Gastroesophageal sphincter (tissue), 4 donors: ENCODE measurements at regions not wholly inside any gene's neighbourhood (a gene's known extent, or its start where the extent isn't known, plus 50 kb on each side); places are given as distances from the start of the nearest gene placed in this dataset.
A peak's percentile ranks its signal among the peaks of the same experiment; 100 is the strongest.

Source experiments
- ATAC-seq: fragments of 150-250 bp; one replicate; pipeline ENCODE4 v1.9.1; 2016; ENCODE audit warnings: mild to moderate bottlenecking, moderate library complexity
- H3K27ac ChIP-seq, 4 donors: fragments of 200-600 bp; sonication (generic) in 3 of 4; 1 replicate in 3 of 4; 2 replicates in 1 of 4; pipeline ENCODE4 v1.5.1; 2016 to 2019
- H3K27me3 ChIP-seq: fragments of 200-600 bp; sonication (generic); one replicate; pipeline ENCODE4 v1.5.1; 2019
- H3K36me3 ChIP-seq, 2 donors: fragments of 200-600 bp; sonication (generic); one replicate each; pipeline ENCODE4 v1.5.1; 2019; ENCODE audit warnings: control low read depth in 1 of 2
- H3K4me1 ChIP-seq, 3 donors: fragments of 200-600 bp; sonication (generic); 1 replicate in 2 of 3; 2 replicates in 1 of 3; pipeline ENCODE4 v1.5.1; 2016 to 2019; ENCODE audit warnings: control low read depth in 2 of 3
- H3K4me3 ChIP-seq, 2 donors: fragments of 200-600 bp; sonication (generic); one replicate each; pipeline ENCODE4 v1.5.1; 2019; ENCODE audit warnings: mild to moderate bottlenecking in 1 of 2, moderate library complexity in 1 of 2
- H3K9me3 ChIP-seq, 3 donors: fragments of 200-600 bp; sonication (generic); one replicate each; pipeline ENCODE4 v1.5.1; 2017 to 2019; ENCODE audit warnings: control low read depth in 2 of 3
- EP300 ChIP-seq: sonication (generic); formaldehyde crosslinking; IDR thresholded peaks from one replicate; pipeline ENCODE4 v1.6.1; 2017; ENCODE audit warnings: antibody characterized with exemption, mild to moderate bottlenecking
- POLR2A ChIP-seq, 2 donors: fragments of 450-650 bp; IDR thresholded peaks; one replicate each; pipeline ENCODE4 v1.6.1; 2017; ENCODE audit warnings: antibody characterized with exemption in 2 of 2, mild to moderate bottlenecking in 2 of 2, moderate library complexity in 1 of 2
- POLR2AphosphoS5 ChIP-seq: sonication (generic); formaldehyde crosslinking; IDR thresholded peaks from one replicate; pipeline ENCODE4 v1.6.1; 2017; ENCODE audit warnings: antibody characterized with exemption
- WGBS, 2 donors: methylation state at CpG; one replicate each; pipeline ENCODE4 v1.1.5; 2018; ENCODE audit warnings: low coverage in 1 of 2; 5-methylcytosine and 5-hydroxymethylcytosine counted together
- TF ChIP-seq, protein P1 (sequence below), 4 experiments: fragments of 200-600 bp in 2 of 4; fragments of 450-650 bp in 2 of 4; sonication (generic) in 1 of 4; IDR thresholded peaks; one replicate each; pipeline ENCODE4 v1.5.1; 2017 to 2019; ENCODE audit warnings: antibody characterized with exemption in 4 of 4, mild to moderate bottlenecking in 2 of 4, moderate library complexity in 2 of 4

DNA sequence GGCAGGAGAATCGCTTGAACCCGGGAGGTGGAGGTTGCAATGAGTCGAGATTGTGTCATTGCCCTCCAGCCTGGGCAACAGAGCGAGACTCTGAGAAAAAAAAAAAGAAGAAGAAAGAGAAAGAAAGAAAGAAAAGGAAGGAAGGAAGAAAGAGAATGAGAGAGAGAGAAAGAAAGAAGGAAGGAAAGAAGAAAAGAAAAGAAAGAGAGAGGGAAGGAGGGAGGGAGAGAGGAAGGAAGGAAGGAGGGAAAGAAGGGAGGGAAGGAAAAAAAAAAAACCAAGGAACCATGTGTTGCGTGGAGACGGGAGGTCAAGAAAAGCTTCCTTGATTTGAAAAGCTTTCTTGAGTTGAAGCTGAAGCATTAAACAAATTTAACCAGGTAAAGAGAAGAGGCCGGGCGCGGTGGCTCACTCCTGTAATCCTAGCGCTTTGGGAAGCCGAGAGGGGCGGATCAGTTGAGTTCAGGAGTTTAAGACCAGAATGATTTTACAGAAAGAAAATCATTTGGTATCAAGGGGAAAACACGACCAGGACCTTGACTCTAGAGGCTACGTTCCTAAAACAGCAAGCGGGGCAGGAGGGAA, 90.5 kb upstream of the PRSS16 start:
- H3K27me3 ChIP-seq, result peaks cover 19% of the 10 kb centered on the region
- ATAC-seq, result no peak
- TF ChIP-seq POLR2AphosphoS5, result no peak
- TF ChIP-seq EP300, result no peak
- TF ChIP-seq POLR2A (IDR thresholded peaks at IDR 0.05), result no peak
- TF ChIP-seq, protein P1, sequence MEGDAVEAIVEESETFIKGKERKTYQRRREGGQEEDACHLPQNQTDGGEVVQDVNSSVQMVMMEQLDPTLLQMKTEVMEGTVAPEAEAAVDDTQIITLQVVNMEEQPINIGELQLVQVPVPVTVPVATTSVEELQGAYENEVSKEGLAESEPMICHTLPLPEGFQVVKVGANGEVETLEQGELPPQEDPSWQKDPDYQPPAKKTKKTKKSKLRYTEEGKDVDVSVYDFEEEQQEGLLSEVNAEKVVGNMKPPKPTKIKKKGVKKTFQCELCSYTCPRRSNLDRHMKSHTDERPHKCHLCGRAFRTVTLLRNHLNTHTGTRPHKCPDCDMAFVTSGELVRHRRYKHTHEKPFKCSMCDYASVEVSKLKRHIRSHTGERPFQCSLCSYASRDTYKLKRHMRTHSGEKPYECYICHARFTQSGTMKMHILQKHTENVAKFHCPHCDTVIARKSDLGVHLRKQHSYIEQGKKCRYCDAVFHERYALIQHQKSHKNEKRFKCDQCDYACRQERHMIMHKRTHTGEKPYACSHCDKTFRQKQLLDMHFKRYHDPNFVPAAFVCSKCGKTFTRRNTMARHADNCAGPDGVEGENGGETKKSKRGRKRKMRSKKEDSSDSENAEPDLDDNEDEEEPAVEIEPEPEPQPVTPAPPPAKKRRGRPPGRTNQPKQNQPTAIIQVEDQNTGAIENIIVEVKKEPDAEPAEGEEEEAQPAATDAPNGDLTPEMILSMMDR (IDR thresholded peaks at IDR 0.05), result no peak
- H3K27ac ChIP-seq, result peak overlapping the region in 1 of 4 donors; percentile 26
- H3K36me3 ChIP-seq, result no peaks in the 10 kb centered on the region
- peaks cover 0 to 12% (median 0%) of the 10 kb centered on the region in 3 donors for H3K4me1 ChIP-seq
- H3K9me3 ChIP-seq, result no peaks in the 10 kb centered on the region
- H3K4me3 ChIP-seq, result peak overlapping the region; percentile 19 to 46
- 17 to 21% methylated on average over 11 to 13 of the region's 15 CpGs for WGBS, 2 donors

DNA sequence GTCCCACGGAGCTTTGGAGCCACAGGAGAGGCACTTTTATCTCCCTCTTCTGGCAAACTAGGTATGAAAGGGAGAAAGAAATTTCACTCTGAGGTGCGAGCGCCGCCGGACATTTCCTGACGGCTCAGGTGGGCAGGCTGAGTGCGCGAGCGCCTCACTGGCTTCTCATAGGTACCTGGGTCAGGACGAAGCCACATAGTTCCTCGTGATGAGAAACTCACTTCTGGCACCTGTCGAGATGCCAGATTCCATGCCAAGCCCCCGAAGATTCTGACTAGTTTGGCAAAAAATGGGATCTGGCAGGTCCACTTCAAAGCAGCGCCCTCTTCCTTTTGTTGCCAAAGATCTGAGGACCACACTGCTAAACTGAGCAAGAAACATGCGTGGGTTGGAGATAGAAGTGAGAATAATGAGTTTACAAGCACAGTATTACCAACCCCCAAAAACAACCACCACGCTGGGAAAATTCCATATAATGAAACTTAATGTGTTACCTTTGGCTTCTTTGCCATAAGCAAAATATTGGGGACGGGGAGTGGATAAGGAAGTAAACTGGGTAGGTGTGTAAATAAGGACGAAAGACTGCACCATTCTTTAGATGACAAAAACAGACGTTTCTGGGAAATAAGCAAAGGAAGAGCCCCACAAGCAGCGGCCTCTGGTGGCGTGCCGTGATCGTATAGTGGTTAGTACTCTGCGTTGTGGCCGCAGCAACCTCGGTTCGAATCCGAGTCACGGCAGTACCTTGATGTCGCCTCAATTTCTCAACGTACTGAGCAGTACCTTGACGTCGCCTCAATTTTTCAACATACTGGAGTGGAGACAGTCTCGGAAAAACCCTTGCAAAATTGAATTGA, 89.8 kb upstream of the PRSS16 start:
- Histone ChIP-seq H3K9me3 (no peaks in the 10 kb centered on the region), H3K4me1 (peaks cover 0 to 12% (median 0%) of the 10 kb centered on the region in 3 donors), H3K36me3 (no peaks in the 10 kb centered on the region), H3K4me3 (peak overlapping the region; percentile 19 to 46), H3K27me3 (peaks cover 11% of the 10 kb centered on the region), H3K27ac (peak overlapping the region in 1 of 4 donors; percentile 26)
- 3 to 4% methylated on average over 12 to 26 of the region's 34 CpGs for WGBS, 2 donors
- peak; percentile 79 for ATAC-seq
- no peak for TF ChIP-seq POLR2A (IDR thresholded peaks at IDR 0.05)
- TF ChIP-seq, protein P1 (IDR thresholded peaks at IDR 0.05), result peak in 3 of 4 experiments; percentile 44 to 59 (median 46)

DNA sequence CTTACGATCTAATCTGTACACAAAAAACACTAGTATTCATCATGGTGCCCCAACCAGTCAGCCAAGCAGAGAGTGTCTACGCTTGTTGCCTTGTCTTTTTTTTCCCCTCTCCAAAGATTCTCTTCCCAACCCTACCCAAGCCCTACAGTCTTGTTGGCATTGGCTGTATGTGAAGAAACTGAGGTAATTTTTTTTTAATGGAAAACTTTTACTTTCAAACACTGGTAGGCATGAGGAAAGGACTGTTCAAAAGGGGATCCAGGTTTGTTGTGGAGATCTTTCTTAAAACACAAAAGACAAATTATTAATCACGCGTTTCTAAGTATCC, 89.2 kb upstream of the PRSS16 start:
- no peaks in the 10 kb centered on the region for H3K36me3 ChIP-seq
- H3K4me1 ChIP-seq, result peaks cover 0 to 12% (median 0%) of the 10 kb centered on the region in 3 donors
- TF ChIP-seq, protein P1 (IDR thresholded peaks at IDR 0.05), result no peak
- TF ChIP-seq POLR2A (IDR thresholded peaks at IDR 0.05) (no peak), EP300 (no peak), POLR2AphosphoS5 (no peak)
- WGBS, 2 donors, result 58 to 83% methylated on average over 2 to 4 of the region's 4 CpGs
- no peak for ATAC-seq
- no peak overlapping the region for H3K27ac ChIP-seq
- H3K27me3 ChIP-seq, result peaks cover 8% of the 10 kb centered on the region
- H3K9me3 ChIP-seq, result no peaks in the 10 kb centered on the region
- H3K4me3 ChIP-seq, result no peak overlapping the region

DNA sequence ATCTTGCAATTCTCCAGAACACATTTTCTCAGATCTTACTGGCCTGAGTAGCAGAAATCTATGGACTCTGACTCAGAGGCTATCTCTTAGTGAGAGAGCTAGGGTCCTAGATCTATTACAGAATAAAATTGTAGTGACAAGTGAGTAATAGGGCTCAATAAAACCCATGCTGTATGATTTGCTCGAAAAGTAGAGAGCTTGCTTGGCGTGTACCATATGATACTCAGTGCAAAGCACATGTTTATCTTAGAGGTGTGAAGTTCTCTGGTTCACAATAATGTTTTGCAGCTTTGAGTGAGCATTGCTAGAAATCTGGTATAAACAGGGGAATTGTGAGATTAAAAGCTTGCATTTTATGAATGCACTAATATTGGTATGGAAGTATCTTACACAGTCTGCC, 87.8 kb upstream of the PRSS16 start:
- no peak for ATAC-seq
- Histone ChIP-seq H3K4me3 (no peak overlapping the region), H3K9me3 (no peaks in the 10 kb centered on the region), H3K27me3 (peaks cover 8% of the 10 kb centered on the region), H3K36me3 (no peaks in the 10 kb centered on the region), H3K27ac (no peak overlapping the region), H3K4me1 (peaks cover 0 to 12% (median 0%) of the 10 kb centered on the region in 3 donors)
- TF ChIP-seq POLR2AphosphoS5, result no peak
- TF ChIP-seq POLR2A (IDR thresholded peaks at IDR 0.05), result no peak
- TF ChIP-seq, protein P1 (IDR thresholded peaks at IDR 0.05), result no peak
- no peak for TF ChIP-seq EP300
- WGBS, 2 donors, result 75 to 89% methylated on average over 2 of the region's 2 CpGs

DNA sequence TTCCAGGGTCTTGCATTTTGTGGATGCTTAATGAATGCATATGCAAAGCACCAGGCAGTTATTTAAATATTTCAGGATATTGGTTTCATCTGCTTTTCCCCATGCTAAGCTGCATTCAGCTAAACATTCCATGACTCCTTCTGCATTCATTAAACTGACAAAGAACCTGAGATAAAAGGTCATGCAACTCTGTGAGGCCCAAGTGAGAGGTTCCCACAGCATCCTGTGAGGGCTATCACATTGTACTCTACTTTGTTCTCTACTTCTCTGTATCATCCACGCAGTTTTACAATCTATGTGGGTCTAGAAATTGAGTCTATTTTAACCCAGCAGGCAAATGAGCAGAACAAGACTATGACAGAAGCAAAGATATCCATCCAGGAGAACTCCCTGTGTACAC, 86.4 kb upstream of the PRSS16 start:
- no peak overlapping the region for H3K27ac ChIP-seq
- no peak for ATAC-seq
- H3K9me3 ChIP-seq, result no peaks in the 10 kb centered on the region
- 27% methylated on average over 1 of the region's 1 CpG; no CpG with 5 or more reads in 1 of the 2 donors for WGBS, 2 donors
- H3K36me3 ChIP-seq, result no peaks in the 10 kb centered on the region
- H3K4me3 ChIP-seq, result no peak overlapping the region
- H3K27me3 ChIP-seq, result peaks cover 8% of the 10 kb centered on the region
- no peak for TF ChIP-seq POLR2AphosphoS5
- peaks cover 0 to 12% (median 0%) of the 10 kb centered on the region in 3 donors for H3K4me1 ChIP-seq
